ENCODE measurements at regions not wholly inside any gene's neighbourhood (a gene's known extent, or its start where the extent isn't known, plus 50 kb on each side); places are given as distances from the start of the nearest gene placed in this dataset.

GRCh38 chr3:127113571-127113891, 79.4 kb upstream of the PRR23E start (continued):
- TF ChIP-seq GLMP (CRISPR knock-in tag; IDR thresholded peaks at IDR 0.05; ENCODE audit: borderline replicate concordance) (no peak), ZNF678 (CRISPR knock-in tag; IDR thresholded peaks at IDR 0.05) (no peak), MAF1 (CRISPR knock-in tag; IDR thresholded peaks at IDR 0.05; ENCODE audit: borderline replicate concordance) (no peak), ZNF331 (CRISPR knock-in tag; IDR thresholded peaks at IDR 0.05) (peak; percentile 69), ZNF562 (CRISPR knock-in tag; IDR thresholded peaks at IDR 0.05; ENCODE audit: borderline replicate concordance) (no peak), ARID5B (CRISPR knock-in tag; IDR thresholded peaks at IDR 0.05) (peak; percentile 85), ZNF20 (CRISPR knock-in tag; IDR thresholded peaks at IDR 0.05) (no peak), MAFF (IDR thresholded peaks at IDR 0.05; ENCODE audit: low read depth, low read length) (no peak), HNRNPLL (IDR thresholded peaks at IDR 0.05; ENCODE audit: low read depth, low read length, poor library complexity, severe bottlenecking) (no peak), PHF20 (CRISPR knock-in tag; IDR thresholded peaks at IDR 0.05) (no peak), NBN (conservative IDR thresholded peaks at IDR 0.05) (no peak), TOPORS (CRISPR knock-in tag; IDR thresholded peaks at IDR 0.05) (no peak), AKAP8 (CRISPR knock-in tag; IDR thresholded peaks at IDR 0.05) (no peak), PITX1 (CRISPR knock-in tag; IDR thresholded peaks at IDR 0.05) (peak; percentile 14; the same call in 1 of the 2 replicates), ZNF510 (CRISPR knock-in tag; IDR thresholded peaks at IDR 0.05; ENCODE audit: low read depth) (no peak), SMAD9 (CRISPR knock-in tag; IDR thresholded peaks at IDR 0.05) (no peak), ZFP62 (CRISPR knock-in tag; IDR thresholded peaks at IDR 0.05) (no peak), ZBTB38 (CRISPR knock-in tag; IDR thresholded peaks at IDR 0.05) (no peak), TBX3 (IDR thresholded peaks at IDR 0.05; ENCODE audit: borderline replicate concordance) (no peak), ATRX (CRISPR knock-in tag; IDR thresholded peaks at IDR 0.05; ENCODE audit: borderline replicate concordance) (no peak), MXD4 (CRISPR knock-in tag; IDR thresholded peaks at IDR 0.05) (no peak), SNAPC2 (CRISPR knock-in tag; IDR thresholded peaks at IDR 0.05) (no peak), NR0B2 (CRISPR knock-in tag; IDR thresholded peaks at IDR 0.05) (no peak), HNRNPUL1 (IDR thresholded peaks at IDR 0.05; ENCODE audit: low read depth, low read length) (no peak), SMARCE1 (IDR thresholded peaks at IDR 0.05; ENCODE audit: borderline replicate concordance) (no peak), HNRNPH1 (optimal IDR thresholded peaks at IDR 0.05; ENCODE audit: low read depth, low read length) (no peak), KDM5A (IDR thresholded peaks at IDR 0.05; ENCODE audit: borderline replicate concordance, low read length) (no peak)
- TF ChIP-seq, protein P1, sequence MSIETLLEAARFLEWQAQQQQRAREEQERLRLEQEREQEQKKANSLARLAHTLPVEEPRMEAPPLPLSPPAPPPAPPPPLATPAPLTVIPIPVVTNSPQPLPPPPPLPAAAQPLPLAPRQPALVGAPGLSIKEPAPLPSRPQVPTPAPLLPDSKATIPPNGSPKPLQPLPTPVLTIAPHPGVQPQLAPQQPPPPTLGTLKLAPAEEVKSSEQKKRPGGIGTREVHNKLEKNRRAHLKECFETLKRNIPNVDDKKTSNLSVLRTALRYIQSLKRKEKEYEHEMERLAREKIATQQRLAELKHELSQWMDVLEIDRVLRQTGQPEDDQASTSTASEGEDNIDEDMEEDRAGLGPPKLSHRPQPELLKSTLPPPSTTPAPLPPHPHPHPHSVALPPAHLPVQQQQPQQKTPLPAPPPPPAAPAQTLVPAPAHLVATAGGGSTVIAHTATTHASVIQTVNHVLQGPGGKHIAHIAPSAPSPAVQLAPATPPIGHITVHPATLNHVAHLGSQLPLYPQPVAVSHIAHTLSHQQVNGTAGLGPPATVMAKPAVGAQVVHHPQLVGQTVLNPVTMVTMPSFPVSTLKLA (IDR thresholded peaks at IDR 0.05), result no peak
